GM23338 (cell line): ENCODE measurements at regions not wholly inside any gene's neighbourhood (a gene's known extent, or its start where the extent isn't known, plus 50 kb on each side); places are given as distances from the start of the nearest gene placed in this dataset.

Experiments used
- ATAC-seq: fragments of 200-7000 bp; cut with Tn5 transposase; 3 replicates; pipeline ENCODE4 v1.9.1; 2020
- DNase-seq: peaks from one replicate; pipeline ENCODE4 v3.0.0-alpha.2; 2015; ENCODE audit warnings: low spot score
- H2AFZ ChIP-seq: fragments of 200-600 bp; sonication (generic); 2 replicates; pipeline ENCODE4 v1.8.0; 2016; ENCODE audit warnings: antibody characterized with exemption, mild to moderate bottlenecking, moderate library complexity
- H3F3A ChIP-seq: fragments of 200-600 bp; sonication (generic); replicated peaks from 2 replicates; pipeline ENCODE4 v1.8.0; 2017; ENCODE audit warnings: antibody characterized with exemption, mixed run types, low read depth
- H3K27ac ChIP-seq: fragments of 200-600 bp; sonication (generic); 2 replicates; pipeline ENCODE4 v1.6.1; 2016; ENCODE audit warnings: low read depth
- H3K27me3 ChIP-seq: fragments of 200-600 bp; sonication (generic); 2 replicates; pipeline ENCODE4 v1.8.0; 2016; ENCODE audit warnings: mild to moderate bottlenecking, mixed run types, moderate library complexity; ENCODE audit not compliant: insufficient read depth
- H3K36me3 ChIP-seq: fragments of 200-600 bp; sonication (generic); 2 replicates; pipeline ENCODE4 v1.8.0; 2016; ENCODE audit warnings: mild to moderate bottlenecking; ENCODE audit not compliant: insufficient read depth
- H3K4me1 ChIP-seq: fragments of 200-600 bp; sonication (generic); 2 replicates; pipeline ENCODE4 v1.8.0; 2016; ENCODE audit warnings: mild to moderate bottlenecking, moderate library complexity; ENCODE audit not compliant: insufficient read depth
- H3K4me2 ChIP-seq: fragments of 200-600 bp; sonication (generic); 2 replicates; pipeline ENCODE4 v1.7.1; 2017; ENCODE audit warnings: mixed run types
- H3K4me3 ChIP-seq: fragments of 200-600 bp; sonication (generic); 2 replicates; pipeline ENCODE4 v1.6.1; 2016; ENCODE audit warnings: mixed run types
- H3K79me2 ChIP-seq: fragments of 200-600 bp; sonication (generic); replicated peaks from 2 replicates; pipeline ENCODE4 v1.8.0; 2017; ENCODE audit warnings: mild to moderate bottlenecking; ENCODE audit not compliant: insufficient read depth
- H3K9me2 ChIP-seq: fragments of 200-600 bp; sonication (generic); 2 replicates; pipeline ENCODE4 v1.8.0; 2017; ENCODE audit not compliant: insufficient read depth
- H4K20me1 ChIP-seq: fragments of 200-600 bp; sonication (generic); replicated peaks from 2 replicates; pipeline ENCODE4 v1.8.0; 2017; ENCODE audit warnings: mild to moderate bottlenecking; ENCODE audit not compliant: insufficient read depth
- H3K27ac Mint-ChIP-seq: 2 replicates; pipeline ENCODE4 v1.8.0; 2020; ENCODE audit warnings: inconsistent platforms, mild to moderate bottlenecking, moderate library complexity, mixed read lengths
- H3K27me3 Mint-ChIP-seq: 3 replicates; pipeline ENCODE4 v1.8.0; 2022; ENCODE audit warnings: low read depth, mild to moderate bottlenecking, moderate library complexity, mixed read lengths, inconsistent platforms; ENCODE audit not compliant: insufficient read depth, poor library complexity
- H3K36me3 Mint-ChIP-seq: 3 replicates; pipeline ENCODE4 v1.8.0; 2021; ENCODE audit warnings: low read depth, mild to moderate bottlenecking, inconsistent platforms, moderate library complexity, mixed read lengths
- H3K4me1 Mint-ChIP-seq: 3 replicates; pipeline ENCODE4 v1.8.0; 2020; ENCODE audit warnings: mild to moderate bottlenecking, inconsistent platforms, mixed read lengths
- H3K4me3 Mint-ChIP-seq: 3 replicates; pipeline ENCODE4 v1.8.0; 2021; ENCODE audit warnings: moderate library complexity, mild to moderate bottlenecking, inconsistent platforms, mixed read lengths
- H3K9me3 Mint-ChIP-seq: 3 replicates; pipeline ENCODE4 v1.8.0; 2020; ENCODE audit warnings: moderate library complexity, mild to moderate bottlenecking, inconsistent platforms, mixed read lengths
- CREB1 ChIP-seq: fragments of 250-450 bp; sonication (Bioruptor Pico); IDR thresholded peaks from 2 replicates; pipeline ENCODE4 v1.5.0; 2020; ENCODE audit warnings: low read depth, mild to moderate bottlenecking, moderate library complexity
- CTCF ChIP-seq, 2 experiments: fragments of 200-600 bp in 1 of 2; sonication (generic) in 1 of 2; conservative IDR thresholded peaks; 2 replicates each; pipeline versions ENCODE4 v1.5.1 to v1.6.1; 2016 to 2017; ENCODE audit warnings: antibody characterized with exemption in 2 of 2, low read depth in 2 of 2, mild to moderate bottlenecking in 2 of 2, moderate library complexity in 1 of 2
- ETS1 ChIP-seq: IDR thresholded peaks from 2 replicates; pipeline ENCODE4 v1.6.1; 2016; ENCODE audit warnings: antibody characterized with exemption
- EZH2 ChIP-seq: fragments of 200-600 bp; sonication (generic); IDR thresholded peaks from one replicate; pipeline ENCODE4 v1.8.0; 2017; ENCODE audit warnings: antibody characterized with exemption, mild to moderate bottlenecking, low read depth; ENCODE audit not compliant: unreplicated experiment
- EZH2phosphoT487 ChIP-seq: fragments of 200-600 bp; sonication (generic); IDR thresholded peaks from one replicate; pipeline ENCODE4 v1.8.1; 2018; ENCODE audit warnings: antibody characterized with exemption; ENCODE audit not compliant: unreplicated experiment
- JUNB ChIP-seq: IDR thresholded peaks from one replicate; pipeline ENCODE4 v1.6.1; 2016; ENCODE audit warnings: antibody characterized with exemption; ENCODE audit not compliant: unreplicated experiment
- NANOG ChIP-seq: IDR thresholded peaks from 2 replicates; pipeline ENCODE4 v1.6.1; 2016; ENCODE audit warnings: antibody characterized with exemption, borderline replicate concordance
- POLR2AphosphoS5 ChIP-seq: IDR thresholded peaks from 2 replicates; pipeline ENCODE4 v1.6.1; 2016; ENCODE audit warnings: antibody characterized with exemption, low read depth
- REST ChIP-seq: IDR thresholded peaks from one replicate; pipeline ENCODE4 v1.6.1; 2018; ENCODE audit warnings: antibody characterized with exemption; ENCODE audit not compliant: unreplicated experiment
- STAT1 ChIP-seq: IDR thresholded peaks from one replicate; pipeline ENCODE4 v1.6.1; 2016; ENCODE audit warnings: antibody characterized with exemption; ENCODE audit not compliant: unreplicated experiment
- ZNF114 ChIP-seq: fragments of 250-450 bp; sonication (Bioruptor Pico); IDR thresholded peaks from 2 replicates; pipeline ENCODE4 v1.5.0; 2020; ENCODE audit warnings: mild to moderate bottlenecking, moderate library complexity
- ZNF331 ChIP-seq: fragments of 250-450 bp; sonication (Bioruptor Pico); IDR thresholded peaks from 2 replicates; pipeline ENCODE4 v1.5.0; 2020; ENCODE audit warnings: low read depth, mild to moderate bottlenecking, moderate library complexity
- ZNF462 ChIP-seq: fragments of 250-450 bp; sonication (Bioruptor Pico); IDR thresholded peaks from 2 replicates; pipeline ENCODE4 v1.5.0; 2020; ENCODE audit warnings: mild to moderate bottlenecking, moderate library complexity

GRCh38 chr13:73781384-73781783 lies 352.8 kb downstream of the KLF12 start:
- ATAC-seq: no peak
- DNase-seq: no peak
- Histone ChIP-seq H3K27ac (no peak overlapping the region), H2AFZ (no peak overlapping the region), H3K36me3 (no peaks in the 10 kb centered on the region), H3K4me1 (no peaks in the 10 kb centered on the region), H3K4me2 (no peak overlapping the region), H3F3A (no peaks in the 10 kb centered on the region), H3K4me3 (no peak overlapping the region), H3K9me2 (no peaks in the 10 kb centered on the region), H3K27me3 (no peaks in the 10 kb centered on the region), H3K79me2 (no peaks in the 10 kb centered on the region), H4K20me1 (no peaks in the 10 kb centered on the region)
- no peaks in the 10 kb centered on the region for H3K9me3 Mint-ChIP-seq
- H3K27me3 Mint-ChIP-seq: no peaks in the 10 kb centered on the region
- H3K4me1 Mint-ChIP-seq: no peaks in the 10 kb centered on the region; the same call in 2 of the 3 replicates
- TF ChIP-seq ZNF114 (CRISPR knock-in tag): no peak
- no peak for TF ChIP-seq NANOG
- TF ChIP-seq REST: no peak
- no peak for TF ChIP-seq POLR2AphosphoS5
- no peak for TF ChIP-seq CREB1 (CRISPR knock-in tag)
- TF ChIP-seq ETS1: no peak
- no peak for TF ChIP-seq JUNB
- TF ChIP-seq EZH2phosphoT487: no peak
- no peak for TF ChIP-seq EZH2
- TF ChIP-seq STAT1: no peak
- TF ChIP-seq CTCF (conservative IDR thresholded peaks at IDR 0.05; ENCODE audit: low read depth in 2 of 2): no peak
- no peak for TF ChIP-seq ZNF331 (CRISPR knock-in tag)
- no peak for TF ChIP-seq ZNF462
- H3K4me3 Mint-ChIP-seq: no peak overlapping the region
- no peak overlapping the region for H3K27ac Mint-ChIP-seq
- no peaks in the 10 kb centered on the region for H3K36me3 Mint-ChIP-seq
